ENCODE measurements at regions not wholly inside any gene's neighbourhood (a gene's known extent, or its start where the extent isn't known, plus 50 kb on each side); places are given as distances from the start of the nearest gene placed in this dataset.

GRCh38 chr6:93136111-93136510, 283.2 kb downstream of the EPHA7 start:
- TF ChIP-seq POLR2AphosphoS5 (IDR thresholded peaks at IDR 0.05) (no peak), EZH2 (IDR thresholded peaks at IDR 0.05; ENCODE audit: borderline replicate concordance, insufficient read depth, low read length, poor library complexity, severe bottlenecking) (no peak), CTCF (IDR thresholded peaks at IDR 0.05; ENCODE audit: poor library complexity, severe bottlenecking) (no peak), SMC3 (conservative IDR thresholded peaks at IDR 0.05; ENCODE audit: poor library complexity) (no peak), TAF1 (IDR thresholded peaks at IDR 0.05; ENCODE audit: low read depth) (no peak)
